IPS-15b (cell line): ENCODE measurements at regions not wholly inside any gene's neighbourhood (a gene's known extent, or its start where the extent isn't known, plus 50 kb on each side); places are given as distances from the start of the nearest gene placed in this dataset.
"Not testable (repeated sequence)": the region's sequence is repeated elsewhere in the genome, so short reads cannot be mapped to it uniquely, and the experiment has no call there.

ENCODE experiments used
- H3K27me3 ChIP-seq: one replicate; pipeline ENCODE4 v1.6.1; 2013; ENCODE audit warnings: low read length; ENCODE audit not compliant: control insufficient read depth, insufficient read depth
- H3K36me3 ChIP-seq: one replicate; pipeline ENCODE4 v1.6.1; 2013; ENCODE audit warnings: low read length; ENCODE audit not compliant: control insufficient read depth, insufficient read depth
- H3K4me1 ChIP-seq: one replicate; pipeline ENCODE4 v1.6.1; 2013; ENCODE audit warnings: mild to moderate bottlenecking, low read length; ENCODE audit not compliant: control insufficient read depth, insufficient read depth
- H3K4me3 ChIP-seq: one replicate; pipeline ENCODE4 v1.5.1; 2013; ENCODE audit warnings: low read depth, low read length
- H3K9ac ChIP-seq: one replicate; pipeline ENCODE4 v1.6.1; 2013; ENCODE audit warnings: low read depth, mild to moderate bottlenecking, low read length
- H3K9me3 ChIP-seq: one replicate; pipeline ENCODE4 v1.6.1; 2013; ENCODE audit warnings: mild to moderate bottlenecking, low read length; ENCODE audit not compliant: control insufficient read depth, insufficient read depth

DNA sequence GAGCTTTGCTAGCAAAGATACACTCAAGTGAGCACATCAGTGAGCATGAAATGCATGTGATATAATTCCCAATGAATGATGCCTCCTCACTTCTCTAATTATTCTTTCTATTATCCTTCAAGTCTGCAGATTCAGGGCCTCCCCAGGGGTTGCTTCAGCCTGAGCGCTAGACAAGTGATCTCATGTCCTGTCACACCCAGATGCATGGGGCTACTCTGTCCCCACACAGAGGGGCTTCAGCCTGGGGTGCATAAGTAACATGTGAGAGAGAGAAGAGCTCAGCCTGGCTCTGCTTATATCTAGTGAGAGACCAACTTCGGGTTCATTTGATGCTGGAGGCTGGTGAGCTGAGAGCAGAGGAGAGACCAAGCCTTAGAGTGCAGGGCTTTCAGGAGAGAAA is 85.2 kb downstream of the VPREB1 start:
- Histone ChIP-seq H3K9me3 (no peaks in the 10 kb centered on the region), H3K4me1 (no peaks in the 10 kb centered on the region), H3K27me3 (peaks cover 100% of the 10 kb centered on the region), H3K36me3 (no peaks in the 10 kb centered on the region), H3K9ac (no peak overlapping the region), H3K4me3 (no peak overlapping the region)

DNA sequence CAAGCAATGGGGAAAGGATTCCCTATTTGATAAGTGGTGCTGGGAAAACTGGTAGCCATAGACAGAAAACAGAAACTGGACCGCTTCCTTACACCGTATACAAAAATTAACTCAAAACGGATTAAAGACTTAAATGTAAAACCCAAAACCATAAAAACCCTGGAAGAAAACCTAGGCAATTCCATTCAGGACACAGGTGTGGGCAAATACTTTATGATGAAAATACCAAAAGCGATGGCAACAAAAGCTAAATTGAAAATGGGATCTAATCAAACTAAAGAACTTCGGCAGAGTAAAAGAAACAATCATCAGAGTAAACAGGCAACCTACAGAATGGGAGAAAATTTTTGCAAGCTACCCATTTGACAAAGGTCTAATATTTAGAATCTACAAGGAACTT is 91.1 kb downstream of the VPREB1 start:
- peaks cover 100% of the 10 kb centered on the region for H3K27me3 ChIP-seq
- H3K9me3 ChIP-seq, H3K36me3 ChIP-seq, H3K9ac ChIP-seq, H3K4me3 ChIP-seq, H3K4me1 ChIP-seq: not testable (repeated sequence)

DNA sequence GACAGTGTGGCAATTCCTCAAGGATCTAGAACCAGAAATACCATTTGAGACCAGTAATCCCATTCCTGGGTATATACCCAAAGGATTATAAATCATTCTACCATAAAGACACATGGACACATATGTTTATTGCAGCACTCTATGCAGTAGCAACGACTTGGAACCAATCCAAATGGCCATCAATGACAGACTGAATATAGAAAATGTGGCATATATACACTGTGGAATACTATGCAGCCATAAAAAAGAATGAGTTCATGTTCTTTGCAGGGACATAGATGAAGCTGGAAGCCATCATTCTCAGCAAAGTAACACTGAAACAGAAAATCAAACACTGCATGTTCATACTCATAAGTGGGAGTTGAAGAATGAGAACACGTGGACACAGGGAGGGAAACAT is 91.7 kb downstream of the VPREB1 start:
- not testable (repeated sequence) for H3K4me3 ChIP-seq, H3K4me1 ChIP-seq, H3K9me3 ChIP-seq, H3K9ac ChIP-seq, H3K36me3 ChIP-seq
- peaks cover 100% of the 10 kb centered on the region for H3K27me3 ChIP-seq

DNA sequence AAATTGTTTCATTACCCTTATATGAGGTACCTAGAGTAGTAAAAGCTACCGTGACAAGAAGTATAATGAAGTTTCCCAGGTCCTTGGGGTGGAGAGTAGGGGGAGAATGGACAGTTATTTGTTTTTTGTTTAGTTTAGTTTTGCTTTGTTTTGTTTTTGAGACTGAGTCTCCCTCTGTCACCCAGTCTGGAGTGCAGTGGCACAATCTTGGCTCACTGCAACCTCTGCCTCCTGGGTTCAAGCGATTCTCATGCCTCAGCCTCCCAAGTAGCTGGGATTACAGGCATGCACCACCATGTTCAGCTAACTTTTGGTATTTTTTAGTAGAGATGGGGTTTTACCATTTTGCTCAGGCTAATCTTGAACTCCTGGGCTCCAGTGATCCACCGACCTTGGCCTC is 94.2 kb downstream of the VPREB1 start:
- not testable (repeated sequence) for H3K36me3 ChIP-seq, H3K4me1 ChIP-seq, H3K4me3 ChIP-seq, H3K9ac ChIP-seq, H3K9me3 ChIP-seq
- H3K27me3 ChIP-seq: peaks cover 98% of the 10 kb centered on the region

DNA sequence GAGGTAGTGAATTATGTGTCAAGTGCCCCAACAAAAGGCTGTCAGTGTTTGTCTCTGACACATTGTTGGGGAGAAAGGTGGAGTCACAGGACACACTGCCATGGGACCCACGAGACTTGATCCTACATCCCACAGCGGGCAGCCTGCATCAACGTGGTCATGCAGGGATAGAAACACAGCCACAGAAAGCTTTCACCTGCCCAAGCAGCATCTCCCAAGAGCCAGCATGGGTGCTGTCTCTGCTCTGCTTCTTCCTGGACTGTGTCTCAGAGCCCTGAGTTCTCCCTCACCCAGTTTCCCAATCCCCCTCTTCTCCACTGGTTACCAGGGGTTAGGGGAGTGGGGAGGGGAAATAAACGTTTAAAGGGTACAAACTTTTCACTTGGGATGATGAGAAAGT is 97.2 kb downstream of the VPREB1 start:
- Histone ChIP-seq H3K9me3 (no peaks in the 10 kb centered on the region), H3K4me1 (no peaks in the 10 kb centered on the region), H3K4me3 (no peak overlapping the region), H3K27me3 (peaks cover 98% of the 10 kb centered on the region), H3K9ac (no peak overlapping the region), H3K36me3 (no peaks in the 10 kb centered on the region)

DNA sequence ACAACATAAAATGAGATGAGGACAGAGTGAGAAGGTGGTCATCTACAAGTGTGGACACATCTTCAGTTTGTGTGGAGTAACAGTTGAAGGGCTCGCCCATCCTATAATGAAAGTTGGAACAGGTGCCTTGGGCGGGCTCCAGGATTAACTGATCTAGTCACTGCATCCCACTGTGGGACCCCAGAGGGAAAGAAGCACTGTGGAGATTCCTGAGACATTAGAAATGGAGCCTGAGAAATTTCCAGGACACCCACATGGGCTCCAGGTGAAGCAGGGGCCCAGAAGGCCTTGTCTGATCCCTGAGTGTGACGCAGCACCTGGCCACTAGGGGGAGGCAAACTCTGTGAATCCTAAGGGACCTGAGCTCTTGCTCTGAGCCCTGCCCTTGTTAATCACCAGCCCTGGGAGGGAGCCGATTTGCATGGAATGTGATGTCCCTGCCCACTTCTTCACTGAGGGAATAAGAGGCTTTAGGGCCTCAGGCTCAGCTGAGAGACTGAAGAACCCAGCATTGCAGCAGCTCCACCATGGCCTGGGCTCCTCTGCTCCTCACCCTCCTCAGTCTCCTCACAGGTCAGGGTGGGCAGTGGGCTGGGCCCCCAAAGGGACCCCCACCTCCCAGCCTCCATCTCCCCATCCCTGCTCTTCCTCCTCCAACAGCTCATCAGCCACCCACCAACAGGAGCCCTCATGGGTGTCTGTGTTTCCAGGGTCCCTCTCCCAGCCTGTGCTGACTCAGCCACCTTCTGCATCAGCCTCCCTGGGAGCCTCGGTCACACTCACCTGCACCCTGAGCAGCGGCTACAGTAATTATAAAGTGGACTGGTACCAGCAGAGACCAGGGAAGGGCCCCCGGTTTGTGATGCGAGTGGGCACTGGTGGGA is 98.4 kb downstream of the VPREB1 start:
- Histone ChIP-seq H3K9ac (no peak overlapping the region), H3K36me3 (no peaks in the 10 kb centered on the region), H3K27me3 (peaks cover 98% of the 10 kb centered on the region), H3K9me3 (no peaks in the 10 kb centered on the region), H3K4me3 (no peak overlapping the region), H3K4me1 (no peaks in the 10 kb centered on the region)

DNA sequence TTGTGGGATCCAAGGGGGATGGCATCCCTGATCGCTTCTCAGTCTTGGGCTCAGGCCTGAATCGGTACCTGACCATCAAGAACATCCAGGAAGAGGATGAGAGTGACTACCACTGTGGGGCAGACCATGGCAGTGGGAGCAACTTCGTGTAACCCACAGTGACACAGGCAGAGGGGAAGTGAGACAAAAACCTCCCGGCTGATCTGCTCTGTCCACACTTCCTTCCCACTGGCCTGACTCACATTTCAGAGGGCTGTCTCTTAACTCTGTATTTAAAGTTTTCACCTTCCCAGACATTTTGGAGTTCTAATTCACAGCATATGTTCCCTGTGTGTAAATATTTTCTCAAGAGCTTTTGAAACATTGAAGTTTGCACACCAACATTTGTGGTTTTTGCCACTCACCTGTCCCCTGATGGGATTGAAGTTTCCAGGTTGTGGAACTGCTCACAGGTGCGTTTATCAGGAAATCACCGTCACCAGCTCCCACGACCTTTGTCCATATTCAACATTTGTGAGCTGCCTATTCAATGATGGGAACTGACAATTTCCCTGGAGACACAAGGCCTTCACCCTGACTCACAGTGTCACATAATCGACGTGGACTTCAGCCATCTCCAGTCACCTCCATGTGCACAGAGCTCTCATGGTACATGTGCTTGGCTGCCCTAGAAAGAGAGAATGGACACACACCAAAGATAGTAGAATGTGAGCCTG is 99.2 kb downstream of the VPREB1 start:
- no peaks in the 10 kb centered on the region for H3K4me1 ChIP-seq
- no peaks in the 10 kb centered on the region for H3K9me3 ChIP-seq
- H3K36me3 ChIP-seq: no peaks in the 10 kb centered on the region
- peaks cover 98% of the 10 kb centered on the region for H3K27me3 ChIP-seq
- H3K9ac ChIP-seq: no peak overlapping the region
- H3K4me3 ChIP-seq: no peak overlapping the region

DNA sequence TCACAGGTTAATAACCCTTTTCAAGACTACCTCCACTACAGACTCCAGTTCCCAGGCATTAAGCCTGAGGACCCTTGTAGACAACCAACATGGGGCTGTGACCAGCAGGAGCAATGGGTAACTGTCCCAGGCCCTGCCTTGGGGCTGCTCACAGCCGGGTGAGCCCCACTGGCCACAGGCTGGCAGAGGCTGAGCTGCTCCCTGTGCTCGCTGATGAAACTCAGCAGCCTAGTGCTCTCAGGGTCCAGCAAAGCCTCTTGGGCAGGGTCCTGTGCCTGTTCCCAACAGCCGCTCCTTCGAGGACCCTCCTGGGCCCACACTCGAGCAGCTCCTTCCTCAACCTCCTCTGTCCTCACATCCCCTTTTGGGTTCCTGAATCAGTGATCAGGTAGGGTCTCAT is 99.8 kb downstream of the VPREB1 start:
- Histone ChIP-seq H3K9me3 (no peaks in the 10 kb centered on the region), H3K4me3 (no peak overlapping the region), H3K4me1 (no peaks in the 10 kb centered on the region), H3K27me3 (peaks cover 98% of the 10 kb centered on the region), H3K36me3 (no peaks in the 10 kb centered on the region), H3K9ac (no peak overlapping the region)

DNA sequence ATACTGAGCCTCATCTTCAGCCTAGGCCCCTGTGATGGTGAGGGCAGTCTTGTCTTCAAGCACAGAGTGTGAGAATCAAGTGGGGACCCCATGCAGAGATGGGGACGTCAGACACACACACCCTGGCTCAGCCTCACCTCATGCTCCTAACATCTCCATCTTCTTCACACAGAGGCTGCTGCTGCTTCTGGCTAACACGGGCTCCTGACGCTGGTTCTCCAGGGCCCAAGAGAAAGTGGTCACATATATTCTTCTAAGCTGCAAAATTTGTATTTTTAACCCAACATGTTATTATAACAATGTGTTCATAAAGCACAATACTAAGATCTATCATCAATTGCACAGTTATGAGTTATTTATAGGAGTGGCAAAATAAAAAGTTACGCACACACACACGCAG is 101.2 kb downstream of the VPREB1 start:
- no peak overlapping the region for H3K9ac ChIP-seq
- H3K4me1 ChIP-seq: no peaks in the 10 kb centered on the region
- no peak overlapping the region for H3K4me3 ChIP-seq
- peaks cover 98% of the 10 kb centered on the region for H3K27me3 ChIP-seq
- no peaks in the 10 kb centered on the region for H3K36me3 ChIP-seq
- no peaks in the 10 kb centered on the region for H3K9me3 ChIP-seq

DNA sequence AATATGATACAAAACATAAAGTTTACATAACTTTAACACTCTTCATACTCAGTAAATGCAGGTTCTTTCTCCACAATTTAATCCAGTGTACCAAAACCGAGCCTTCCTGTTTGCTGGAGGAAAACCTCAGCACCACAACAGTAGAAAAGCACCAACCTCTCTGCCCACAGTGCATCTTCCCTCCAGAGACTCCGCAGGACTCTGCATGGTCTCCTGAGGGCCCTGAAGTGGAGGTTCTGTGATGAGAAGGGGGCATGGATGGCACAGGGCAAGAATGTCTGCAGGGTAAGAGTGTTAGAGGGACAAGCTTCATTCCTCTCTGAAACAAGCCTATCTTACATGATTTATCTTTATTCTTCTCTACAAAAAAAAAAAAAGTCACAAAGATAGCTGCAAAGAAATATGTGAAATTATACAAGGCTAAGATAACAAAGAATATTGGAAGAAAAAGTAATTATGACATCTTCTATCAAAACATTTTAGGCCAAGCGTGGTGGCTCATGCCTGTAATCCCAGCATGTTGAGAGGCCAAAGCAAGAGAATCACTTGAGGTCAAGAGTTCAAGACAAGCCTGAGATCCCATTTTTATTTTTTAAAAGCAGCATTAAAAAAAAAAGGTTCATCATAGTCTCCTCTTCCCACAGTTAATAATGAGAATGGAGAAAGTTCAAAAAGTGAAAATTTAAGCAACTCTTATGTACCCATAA is 102.0 kb downstream of the VPREB1 start:
- Histone ChIP-seq H3K27me3 (peaks cover 98% of the 10 kb centered on the region), H3K4me1 (no peaks in the 10 kb centered on the region), H3K9me3 (no peaks in the 10 kb centered on the region), H3K4me3 (no peak overlapping the region), H3K36me3 (no peaks in the 10 kb centered on the region), H3K9ac (no peak overlapping the region)

DNA sequence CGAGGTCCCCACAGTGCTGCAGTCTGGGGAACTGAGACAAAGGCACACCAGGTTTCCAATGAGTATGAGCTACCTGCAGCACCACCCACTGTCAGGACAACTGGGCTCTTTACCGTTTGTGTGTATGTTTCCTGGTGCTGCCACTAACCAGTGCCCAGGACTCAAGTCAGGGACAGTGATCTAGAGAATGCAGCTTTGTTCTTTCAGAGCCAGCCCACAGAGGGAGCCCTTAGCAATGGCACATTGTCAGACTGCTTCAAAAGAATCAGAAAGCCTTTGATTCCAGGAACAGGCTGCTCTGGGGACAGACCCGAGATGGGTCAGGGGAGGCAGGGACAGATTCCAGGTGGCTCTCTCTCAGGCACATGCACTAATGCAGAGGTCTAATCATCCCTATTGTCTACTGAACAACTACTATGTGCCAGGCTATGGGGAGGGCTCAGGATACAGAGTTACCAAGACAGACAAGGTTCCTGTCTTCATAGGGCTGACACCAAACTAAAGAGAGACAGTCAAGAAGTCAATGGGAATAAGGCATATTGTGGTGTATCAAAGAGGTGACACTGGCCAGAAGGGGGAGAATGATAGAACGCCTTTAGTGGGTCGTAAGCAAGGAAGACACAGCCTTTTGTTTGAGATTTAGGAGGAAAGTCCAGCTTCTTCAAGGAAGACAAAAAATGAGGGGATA is 103.7 kb downstream of the VPREB1 start:
- Histone ChIP-seq H3K9ac (no peak overlapping the region), H3K27me3 (peaks cover 99% of the 10 kb centered on the region), H3K36me3 (no peaks in the 10 kb centered on the region), H3K4me3 (no peak overlapping the region), H3K4me1 (no peaks in the 10 kb centered on the region), H3K9me3 (no peaks in the 10 kb centered on the region)
